ENCODE measurements at regions not wholly inside any gene's neighbourhood (a gene's known extent, or its start where the extent isn't known, plus 50 kb on each side); places are given as distances from the start of the nearest gene placed in this dataset.

DNA sequence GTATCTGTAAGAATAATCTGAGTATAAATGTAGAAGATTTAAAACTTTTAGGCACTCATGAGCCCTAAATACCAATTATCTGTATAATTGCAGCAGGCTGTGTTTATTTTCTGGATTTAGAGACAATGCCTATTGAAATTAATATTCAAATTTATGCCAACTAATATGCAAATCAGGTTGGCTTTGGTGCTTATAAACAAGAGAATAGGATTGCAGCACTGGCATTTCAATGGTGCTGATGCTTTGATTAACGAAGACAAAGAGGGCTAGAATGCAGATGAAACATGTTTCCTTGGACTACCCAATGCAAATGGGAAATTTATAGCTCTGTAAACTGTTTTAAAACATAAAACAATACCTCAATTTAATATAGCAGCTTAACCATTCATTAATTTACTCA, 70.7 kb upstream of the GATB start:
- no peak for DNase-seq

DNA sequence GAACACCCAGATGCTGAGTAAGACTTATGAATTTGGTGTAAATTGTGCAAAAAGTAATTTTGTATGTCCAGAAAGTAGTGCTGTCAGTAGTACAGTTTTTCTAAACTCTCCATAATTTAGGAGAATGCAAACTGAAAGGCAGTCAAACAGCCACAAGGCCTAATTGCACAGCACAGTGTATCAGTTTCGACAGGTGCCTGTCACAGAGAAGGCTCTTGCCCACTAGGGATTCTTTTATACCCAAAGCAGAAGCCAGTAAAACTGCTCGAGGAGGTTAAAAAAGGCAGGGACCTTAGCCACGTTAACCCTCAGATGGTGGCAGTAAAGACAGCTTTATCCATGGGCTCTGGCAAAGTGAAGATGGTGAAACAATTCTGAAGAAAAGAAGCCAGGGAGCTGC, 69.4 kb upstream of the GATB start:
- no peak for DNase-seq

DNA sequence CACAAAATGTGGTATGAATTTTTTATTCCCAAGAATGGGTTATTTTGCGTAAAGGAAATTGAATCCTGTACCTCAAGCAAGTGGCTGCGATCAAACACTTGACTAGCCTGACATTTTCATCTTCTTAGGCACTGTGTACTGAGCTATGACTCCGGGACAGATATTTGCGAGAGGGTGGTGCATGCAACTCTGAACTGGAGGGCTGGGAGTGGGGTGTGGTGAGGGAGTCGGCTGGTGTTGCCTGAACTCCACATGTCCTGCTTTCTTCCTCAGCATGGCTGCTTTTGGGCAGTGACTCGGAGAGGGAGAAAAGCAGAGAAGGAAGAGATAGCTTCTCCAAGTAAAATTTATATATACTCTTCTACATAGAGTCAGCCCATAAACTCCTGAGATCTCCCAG, 68.5 kb upstream of the GATB start:
- no peak for DNase-seq

DNA sequence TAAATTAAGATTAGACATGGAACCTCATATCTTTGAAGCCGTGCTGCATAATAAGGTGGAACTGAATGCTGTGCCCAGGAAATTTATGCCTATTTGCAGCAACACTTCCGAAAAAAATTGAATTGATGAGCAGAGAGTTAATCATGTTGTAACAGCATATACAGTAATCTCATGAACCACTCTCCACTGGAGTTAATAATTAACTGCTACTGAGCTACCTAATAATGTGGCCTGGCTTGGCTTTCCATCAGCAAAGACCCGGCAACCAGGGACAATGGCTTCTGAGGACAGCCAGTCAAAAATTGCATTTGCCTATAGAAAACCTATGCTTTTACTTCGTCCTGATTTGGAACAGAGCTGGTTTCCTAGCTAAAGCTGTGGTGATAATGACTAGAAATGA, 63.8 kb upstream of the GATB start:
- DNase-seq, result no peak

DNA sequence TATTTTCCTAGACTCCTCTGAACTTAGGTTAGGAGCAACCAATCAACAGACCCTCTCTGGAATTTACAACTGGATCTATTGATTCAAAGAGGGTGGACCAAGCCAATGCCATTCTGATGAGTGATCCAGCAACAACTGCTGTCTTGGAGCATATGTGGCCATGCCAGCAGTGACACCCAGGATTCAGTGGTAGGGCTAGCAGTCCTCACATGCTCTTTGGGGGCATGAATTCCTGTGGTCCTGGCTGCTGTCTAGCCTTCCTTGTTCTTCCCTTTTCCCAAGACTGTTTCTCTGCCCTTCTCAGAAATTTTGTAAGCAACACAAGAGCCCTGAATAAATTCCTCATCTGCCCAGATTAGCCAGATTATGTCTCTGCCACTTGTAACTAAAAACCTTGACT, 61.5 kb upstream of the GATB start:
- DNase-seq, result no peak

DNA sequence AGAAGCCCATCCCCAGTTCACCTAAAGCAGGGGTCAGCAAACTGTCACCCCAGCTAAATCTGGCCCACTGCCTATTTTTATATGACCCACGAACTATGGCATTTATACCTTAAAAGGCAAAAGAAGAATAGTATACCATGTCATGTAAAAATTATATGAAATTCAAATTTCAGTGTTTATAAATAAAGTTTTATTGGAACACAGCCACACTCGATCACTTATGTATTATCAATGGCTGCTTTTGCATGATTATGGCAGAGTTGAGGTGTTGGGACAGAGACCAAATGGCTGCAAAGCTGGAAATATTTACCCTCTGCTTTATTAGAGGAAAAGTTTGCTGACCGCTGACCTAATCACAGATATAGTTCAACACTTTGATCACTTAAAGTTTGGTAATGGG, 59.2 kb upstream of the GATB start:
- no peak for DNase-seq

DNA sequence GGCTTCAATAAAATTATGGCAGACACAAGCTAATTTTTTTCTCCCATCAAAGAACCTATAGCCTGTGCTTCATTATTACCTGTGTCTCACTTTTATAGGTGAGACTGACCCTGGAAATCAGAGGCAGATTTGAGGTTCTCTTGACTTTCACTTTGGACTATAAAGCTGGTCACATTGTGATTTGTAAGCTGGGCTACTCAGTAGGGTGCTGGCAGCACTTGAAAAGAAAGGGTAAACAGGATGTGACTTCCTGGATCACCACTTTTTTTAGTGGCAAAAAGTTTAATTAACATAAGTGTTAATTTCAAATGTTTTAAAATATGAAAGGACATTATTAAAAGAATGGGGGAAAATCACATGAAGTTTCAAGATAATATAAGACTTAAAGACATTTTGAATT, 50.6 kb upstream of the GATB start:
- DNase-seq, result peak; percentile 6

Measured in NCI-H146 (cell line).